GM21390 (cell line): ENCODE measurements at regions not wholly inside any gene's neighbourhood (a gene's known extent, or its start where the extent isn't known, plus 50 kb on each side); places are given as distances from the start of the nearest gene placed in this dataset.

Experiments
- ATAC-seq: cut with Tn5 transposase; IDR thresholded peaks from one replicate; pipeline ENCODE4 v1.9.1; 2021; ENCODE audit not compliant: unreplicated experiment

GRCh38 chr19:29467824-29468401 lies 57.9 kb upstream of the VSTM2B start:
- no peak for ATAC-seq

GRCh38 chr19:29475469-29475868 lies 50.3 kb upstream of the VSTM2B start:
- no peak for ATAC-seq
